Prostate gland (tissue), 2 donors: ENCODE measurements at regions not wholly inside any gene's neighbourhood (a gene's known extent, or its start where the extent isn't known, plus 50 kb on each side); places are given as distances from the start of the nearest gene placed in this dataset.

ENCODE experiments used
- DNase-seq: peaks from one replicate; pipeline ENCODE4 v3.0.0-alpha.2; 2019; ENCODE audit warnings: low spot score
- H3K27ac ChIP-seq, 2 donors: fragments of 200-600 bp; sonication (generic); 2 replicates each; pipeline ENCODE4 v1.5.1; 2017 to 2019
- H3K27me3 ChIP-seq: fragments of 200-600 bp; sonication (generic); replicated peaks from 2 replicates; pipeline ENCODE4 v1.5.1; 2019; ENCODE audit not compliant: insufficient read depth
- H3K36me3 ChIP-seq, 2 donors: fragments of 200-600 bp; sonication (generic); 1 replicate in 1 of 2; 2 replicates in 1 of 2; pipeline versions ENCODE4 v1.5.1 to v1.8.1; 2017 to 2019
- H3K4me1 ChIP-seq: fragments of 200-600 bp; sonication (generic); replicated peaks from 2 replicates; pipeline ENCODE4 v1.5.1; 2019
- H3K4me3 ChIP-seq, 2 donors: fragments of 200-600 bp; sonication (generic); 2 replicates each; pipeline ENCODE4 v1.5.1; 2017 to 2019
- H3K9me3 ChIP-seq: fragments of 200-600 bp; sonication (generic); 2 replicates; pipeline ENCODE4 v1.5.1; 2017
- CTCF ChIP-seq, 4 experiments: fragments of 200-600 bp in 2 of 4; fragments of 450-650 bp in 2 of 4; sonication (generic) in 2 of 4; IDR thresholded peaks; 1 replicate in 3 of 4; 2 replicates in 1 of 4; pipeline ENCODE4 v1.5.1; 2016 to 2019; ENCODE audit warnings: antibody characterized with exemption in 4 of 4, mild to moderate bottlenecking in 2 of 4, moderate library complexity in 2 of 4
- POLR2A ChIP-seq: fragments of 450-650 bp; IDR thresholded peaks from one replicate; pipeline ENCODE4 v1.6.1; 2016; ENCODE audit warnings: antibody characterized with exemption, mild to moderate bottlenecking
- POLR2AphosphoS5 ChIP-seq: sonication (generic); formaldehyde crosslinking; IDR thresholded peaks from one replicate; pipeline ENCODE4 v1.6.1; 2017; ENCODE audit warnings: antibody characterized with exemption
- WGBS: methylation state at CpG from one replicate; pipeline ENCODE4 v1.1.5; 2018; 5-methylcytosine and 5-hydroxymethylcytosine counted together
- intact Hi-C: fragments of 100-400 bp; cut with DNase I; formaldehyde crosslinking; loops from one replicate; pipeline ENCODE4 v1.14.2; 2022

GRCh38 chr19:16015805-16016173 lies 60.5 kb upstream of the TPM4 start:
- H3K9me3 ChIP-seq = no peaks in the 10 kb centered on the region
- 83% methylated on average over 3 of the region's 3 CpGs for WGBS

GRCh38 chr19:16016226-16017137 lies 59.8 kb upstream of the TPM4 start:
- intact Hi-C loops = no loop called here
- WGBS = 91% methylated on average over 15 of the region's 15 CpGs
- DNase-seq = no peak
- H3K4me3 ChIP-seq = no peak overlapping the region
- no peaks in the 10 kb centered on the region for H3K4me1 ChIP-seq
- no peaks in the 10 kb centered on the region for H3K27me3 ChIP-seq
- no peaks in the 10 kb centered on the region for H3K9me3 ChIP-seq
- TF ChIP-seq POLR2A (no peak), CTCF (IDR thresholded peaks at IDR 0.05) (no peak), POLR2AphosphoS5 (no peak)
- H3K36me3 ChIP-seq = no peaks in the 10 kb centered on the region
- H3K27ac ChIP-seq = no peak overlapping the region

More at GRCh38 chr19:16015805-16016173, 60.5 kb upstream of the TPM4 start:
- no peak for TF ChIP-seq POLR2AphosphoS5
- no peak for TF ChIP-seq CTCF (IDR thresholded peaks at IDR 0.05)
- no peak for TF ChIP-seq POLR2A
- no peak overlapping the region for H3K4me3 ChIP-seq
- H3K36me3 ChIP-seq = no peaks in the 10 kb centered on the region
- no peak overlapping the region for H3K27ac ChIP-seq
- no peaks in the 10 kb centered on the region for H3K4me1 ChIP-seq
- no peak for DNase-seq
- intact Hi-C loops = no loop called here
- H3K27me3 ChIP-seq = no peaks in the 10 kb centered on the region

- TF ChIP-seq POLR2AphosphoS5 (no peak), POLR2A (no peak), CTCF (IDR thresholded peaks at IDR 0.05) (no peak)
- H3K27ac ChIP-seq = no peak overlapping the region
- intact Hi-C loops = no loop called here
- no peak overlapping the region for H3K4me3 ChIP-seq
- WGBS = 91% methylated on average over 11 of the region's 11 CpGs
- H3K9me3 ChIP-seq = no peaks in the 10 kb centered on the region
- H3K4me1 ChIP-seq = no peaks in the 10 kb centered on the region
- DNase-seq = no peak
- no peaks in the 10 kb centered on the region for H3K27me3 ChIP-seq
- no peaks in the 10 kb centered on the region for H3K36me3 ChIP-seq
These were observed 59.2 kb upstream of the TPM4 start for GRCh38 chr19:16017138-16017490.

GRCh38 chr19:16018106-16018755 lies 58.1 kb upstream of the TPM4 start:
- TF ChIP-seq CTCF (IDR thresholded peaks at IDR 0.05) (no peak), POLR2A (no peak), POLR2AphosphoS5 (no peak)
- H3K36me3 ChIP-seq = no peaks in the 10 kb centered on the region
- no peaks in the 10 kb centered on the region for H3K27me3 ChIP-seq
- no peaks in the 10 kb centered on the region for H3K9me3 ChIP-seq
- H3K27ac ChIP-seq = no peak overlapping the region
- intact Hi-C loops = no loop called here
- WGBS = 94% methylated on average over 17 of the region's 17 CpGs
- DNase-seq = no peak
- no peak overlapping the region for H3K4me3 ChIP-seq
- no peaks in the 10 kb centered on the region for H3K4me1 ChIP-seq
